ENCODE measurements at regions not wholly inside any gene's neighbourhood (a gene's known extent, or its start where the extent isn't known, plus 50 kb on each side); places are given as distances from the start of the nearest gene placed in this dataset. TPM values are rescaled to one million over a fixed set of nuclear protein-coding genes. Genes with fewer than 3 reads are reported as not detected.

Small RNA genes lying in the stretch of these regions (small RNA-seq; reads per million reads assigned to genes)
- not detected for gene MIR4477B
- not detected for gene PTGER4P3
- gene RNA5SP284: not detected

All from hematopoietic multipotent progenitor cell (in vitro differentiated cells).